ENCODE measurements at regions not wholly inside any gene's neighbourhood (a gene's known extent, or its start where the extent isn't known, plus 50 kb on each side); places are given as distances from the start of the nearest gene placed in this dataset.

GRCh38 chr6:27795697-27796494 lies 116.3 kb downstream of the OR2B2 start (continued):
- TF ChIP-seq, protein P1, sequence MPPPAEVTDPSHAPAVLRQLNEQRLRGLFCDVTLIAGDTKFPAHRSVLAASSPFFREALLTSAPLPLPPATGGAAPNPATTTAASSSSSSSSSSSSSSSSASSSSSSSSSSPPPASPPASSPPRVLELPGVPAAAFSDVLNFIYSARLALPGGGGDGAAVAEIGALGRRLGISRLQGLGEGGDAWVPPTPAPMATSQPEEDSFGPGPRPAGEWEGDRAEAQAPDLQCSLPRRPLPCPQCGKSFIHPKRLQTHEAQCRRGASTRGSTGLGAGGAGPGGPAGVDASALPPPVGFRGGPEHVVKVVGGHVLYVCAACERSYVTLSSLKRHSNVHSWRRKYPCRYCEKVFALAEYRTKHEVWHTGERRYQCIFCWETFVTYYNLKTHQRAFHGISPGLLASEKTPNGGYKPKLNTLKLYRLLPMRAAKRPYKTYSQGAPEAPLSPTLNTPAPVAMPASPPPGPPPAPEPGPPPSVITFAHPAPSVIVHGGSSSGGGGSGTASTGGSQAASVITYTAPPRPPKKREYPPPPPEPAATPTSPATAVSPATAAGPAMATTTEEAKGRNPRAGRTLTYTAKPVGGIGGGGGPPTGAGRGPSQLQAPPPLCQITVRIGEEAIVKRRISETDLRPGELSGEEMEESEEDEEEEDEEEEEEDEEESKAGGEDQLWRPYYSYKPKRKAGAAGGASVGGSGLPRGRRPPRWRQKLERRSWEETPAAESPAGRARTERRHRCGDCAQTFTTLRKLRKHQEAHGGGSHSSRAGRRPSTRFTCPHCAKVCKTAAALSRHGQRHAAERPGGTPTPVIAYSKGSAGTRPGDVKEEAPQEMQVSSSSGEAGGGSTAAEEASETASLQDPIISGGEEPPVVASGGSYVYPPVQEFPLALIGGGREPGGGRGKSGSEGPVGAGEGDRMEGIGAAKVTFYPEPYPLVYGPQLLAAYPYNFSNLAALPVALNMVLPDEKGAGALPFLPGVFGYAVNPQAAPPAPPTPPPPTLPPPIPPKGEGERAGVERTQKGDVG (CRISPR knock-in tag; IDR thresholded peaks at IDR 0.05; ENCODE audit: borderline replicate concordance) = no peak
- TF ChIP-seq ZNF343 (CRISPR knock-in tag; IDR thresholded peaks at IDR 0.05) (no peak), CC2D1A (CRISPR knock-in tag; IDR thresholded peaks at IDR 0.05) (peak; percentile 95; the same call in 1 of the 2 replicates), RNF2 (conservative IDR thresholded peaks at IDR 0.05; ENCODE audit: low read depth) (0 out of 2 replicates have a peak, but pooled peaks have one; percentile 16), KAT7 (CRISPR knock-in tag; IDR thresholded peaks at IDR 0.05; ENCODE audit: borderline replicate concordance) (no peak; the same call in 1 of the 2 replicates), TRAFD1 (CRISPR knock-in tag; IDR thresholded peaks at IDR 0.05; ENCODE audit: borderline replicate concordance) (no peak), ZNF160 (CRISPR knock-in tag; IDR thresholded peaks at IDR 0.05) (no peak), ZMYM2 (CRISPR knock-in tag; IDR thresholded peaks at IDR 0.05) (peak; percentile 91), STAG1 (CRISPR knock-in tag; IDR thresholded peaks at IDR 0.05) (peak; percentile 81), ZNF570 (CRISPR knock-in tag; IDR thresholded peaks at IDR 0.05; ENCODE audit: borderline replicate concordance) (no peak), CREB1 (IDR thresholded peaks at IDR 0.05) (peak; percentile 22; the same call in 1 of the 2 replicates), CREB1 (CRISPR knock-in tag; IDR thresholded peaks at IDR 0.05) (peak; percentile 70), MEF2D (CRISPR knock-in tag; IDR thresholded peaks at IDR 0.05) (0 out of 2 replicates have a peak, but pooled peaks have one; percentile 24), CEBPG (CRISPR knock-in tag; IDR thresholded peaks at IDR 0.05) (peak; percentile 67; the same call in 1 of the 2 replicates), TOPORS (CRISPR knock-in tag; IDR thresholded peaks at IDR 0.05) (no peak), PATZ1 (CRISPR knock-in tag; IDR thresholded peaks at IDR 0.05) (no peak), TEF (CRISPR knock-in tag; IDR thresholded peaks at IDR 0.05) (no peak), TMF1 (CRISPR knock-in tag; IDR thresholded peaks at IDR 0.05; ENCODE audit: low read depth) (no peak), TP53 (CRISPR knock-in tag; conservative IDR thresholded peaks at IDR 0.05) (0 out of 2 replicates have a peak, but pooled peaks have one; percentile 42), MATR3 (CRISPR knock-in tag; IDR thresholded peaks at IDR 0.05) (no peak), ZNF180 (CRISPR knock-in tag; IDR thresholded peaks at IDR 0.05; ENCODE audit: borderline replicate concordance, low read depth) (no peak), BCL6 (CRISPR knock-in tag; IDR thresholded peaks at IDR 0.05) (peak; percentile 29; the same call in 1 of the 2 replicates), NR2F2 (IDR thresholded peaks at IDR 0.05; ENCODE audit: borderline replicate concordance, low read depth) (0 out of 2 replicates have a peak, but pooled peaks have one; percentile 61)

All from HepG2 (cell line).